B cell (primary cell): ENCODE measurements at regions not wholly inside any gene's neighbourhood (a gene's known extent, or its start where the extent isn't known, plus 50 kb on each side); places are given as distances from the start of the nearest gene placed in this dataset.

ENCODE experiments used
- ATAC-seq: fragments of 200-7000 bp; cut with Tn5 transposase; one replicate; pipeline ENCODE4 v1.10.0; 2021; ENCODE audit warnings: low read depth, mild to moderate bottlenecking, moderate number of reproducible peaks, moderate library complexity
- CTCF ChIA-PET: fragments of 350-600 bp; sonication (Branson Sonifier 250); formaldehyde crosslinking; loops from one replicate; lab custom pipeline; 2021; ENCODE audit warnings: antibody characterized with exemption, inconsistent platforms; lab: Charles Lee
- POLR2A ChIA-PET: fragments of 350-600 bp; sonication (Branson Sonifier 250); formaldehyde crosslinking; loops from one replicate; lab custom pipeline; 2021; ENCODE audit warnings: antibody characterized with exemption; lab: Charles Lee
- DNase-seq: peaks from one replicate; pipeline ENCODE4 v3.0.0; 2013
- H2AFZ ChIP-seq: 2 replicates; pipeline ENCODE4 v1.6.1; 2012; ENCODE audit warnings: mild to moderate bottlenecking, low read depth, low read length; ENCODE audit not compliant: insufficient read depth, poor library complexity, severe bottlenecking
- H3K27ac ChIP-seq, 2 donors: 1 replicate in 1 of 2; 2 replicates in 1 of 2; pipeline ENCODE4 v1.5.1; 2012 to 2013; ENCODE audit warnings: low read length in 2 of 2, mild to moderate bottlenecking in 2 of 2, moderate library complexity in 1 of 2
- H3K27me3 ChIP-seq, 4 experiments: fragments of 200-600 bp in 1 of 4; sonication (generic) in 1 of 4; replicated peaks in 1 of 4; 1 replicate in 2 of 4; 2 replicates in 2 of 4; pipeline versions ENCODE4 v1.6.1 to v1.7.0; 2013 to 2016; ENCODE audit warnings: low read length in 3 of 4, mild to moderate bottlenecking in 2 of 4, mixed read lengths in 1 of 4, moderate library complexity in 1 of 4; ENCODE audit not compliant: insufficient read depth in 4 of 4, control insufficient read depth in 3 of 4; ENCODE audit errors: control extremely low read depth in 1 of 4
- H3K36me3 ChIP-seq, 2 experiments: replicated peaks in 1 of 2; 1 replicate in 1 of 2; 2 replicates in 1 of 2; pipeline versions ENCODE4 v1.6.1 to v1.7.1; 2013; ENCODE audit warnings: low read length in 1 of 2; ENCODE audit not compliant: insufficient read depth in 2 of 2, control insufficient read depth in 1 of 2; ENCODE audit errors: control extremely low read depth in 1 of 2, extremely low read depth in 1 of 2
- H3K4me1 ChIP-seq, 2 donors: fragments of 200-600 bp in 1 of 2; sonication (generic) in 1 of 2; 1 replicate in 1 of 2; 2 replicates in 1 of 2; pipeline versions ENCODE4 v1.5.1 to v1.6.1; 2013 to 2017; ENCODE audit warnings: low read length in 2 of 2; ENCODE audit not compliant: control insufficient read depth in 2 of 2, insufficient read depth in 2 of 2
- H3K4me2 ChIP-seq: replicated peaks from 2 replicates; pipeline ENCODE3; 2012; ENCODE audit warnings: mild to moderate bottlenecking, low read depth, low read length; ENCODE audit not compliant: poor library complexity, severe bottlenecking
- H3K4me3 ChIP-seq, 5 experiments: fragments of 200-600 bp in 1 of 5; sonication (generic) in 1 of 5; 1 replicate in 3 of 5; 2 replicates in 2 of 5; pipeline versions ENCODE4 v1.5.1 to v1.7.0; 2011 to 2016; ENCODE audit warnings: low read length in 4 of 5, mild to moderate bottlenecking in 4 of 5, low read depth in 2 of 5, control low read depth in 1 of 5, moderate library complexity in 1 of 5; ENCODE audit not compliant: insufficient read depth in 1 of 5; ENCODE audit errors: control extremely low read depth in 1 of 5, extremely low read depth in 1 of 5
- H3K79me2 ChIP-seq: fragments of 200-600 bp; sonication (generic); one replicate; pipeline ENCODE4 v1.6.0; 2016; ENCODE audit warnings: low read length; ENCODE audit not compliant: control insufficient read depth, insufficient read depth
- H3K9ac ChIP-seq: fragments of 200-600 bp; sonication (generic); 2 replicates; pipeline ENCODE4 v1.6.1; 2017; ENCODE audit warnings: mild to moderate bottlenecking, low read length, moderate library complexity
- H3K9me3 ChIP-seq, 3 donors: one replicate each; pipeline versions ENCODE4 v1.6.1 to v1.7.1; 2013; ENCODE audit warnings: low read length in 2 of 3; ENCODE audit not compliant: control insufficient read depth in 2 of 3, insufficient read depth in 1 of 3; ENCODE audit errors: control extremely low read depth in 1 of 3
- H4K20me1 ChIP-seq: 2 replicates; pipeline ENCODE4 v1.6.0; 2012; ENCODE audit warnings: mild to moderate bottlenecking, low read length; ENCODE audit not compliant: insufficient read depth, control insufficient read depth, poor library complexity, severe bottlenecking
- H3K27ac Mint-ChIP-seq: one replicate; pipeline ENCODE4 v1.8.0; 2021; ENCODE audit warnings: mixed read lengths
- H3K27me3 Mint-ChIP-seq: one replicate; pipeline ENCODE4 v1.8.0; 2021; ENCODE audit warnings: mixed read lengths
- H3K4me1 Mint-ChIP-seq: one replicate; pipeline ENCODE4 v1.8.0; 2021; ENCODE audit warnings: mixed read lengths
- H3K4me3 Mint-ChIP-seq: one replicate; pipeline ENCODE4 v1.8.0; 2021; ENCODE audit warnings: mixed read lengths
- H3K9me3 Mint-ChIP-seq: one replicate; pipeline ENCODE4 v1.8.0; 2022; ENCODE audit warnings: mixed read lengths; ENCODE audit not compliant: insufficient read depth
- EZH2 ChIP-seq: IDR thresholded peaks from 2 replicates; pipeline ENCODE4 v1.6.1; 2012; ENCODE audit warnings: borderline replicate concordance, low read depth, mild to moderate bottlenecking, moderate library complexity, low read length; ENCODE audit not compliant: insufficient read depth, poor library complexity, severe bottlenecking
- WGBS: methylation state at CpG from one replicate; pipeline ENCODE4 v1.1.5; 2013; ENCODE audit warnings: missing lambda C conversion rate; ENCODE audit not compliant: insufficient coverage; 5-methylcytosine and 5-hydroxymethylcytosine counted together
- intact Hi-C: fragments of 100-400 bp; cut with micrococcal nuclease; formaldehyde crosslinking; loops from one replicate; pipeline ENCODE4 v1.10.0; 2022
- TF ChIP-seq, protein P1 (sequence below): fragments of 200-600 bp; IDR thresholded peaks from one replicate; pipeline ENCODE4 v1.8.0; 2022; ENCODE audit warnings: antibody characterized with exemption, mild to moderate bottlenecking

DNA sequence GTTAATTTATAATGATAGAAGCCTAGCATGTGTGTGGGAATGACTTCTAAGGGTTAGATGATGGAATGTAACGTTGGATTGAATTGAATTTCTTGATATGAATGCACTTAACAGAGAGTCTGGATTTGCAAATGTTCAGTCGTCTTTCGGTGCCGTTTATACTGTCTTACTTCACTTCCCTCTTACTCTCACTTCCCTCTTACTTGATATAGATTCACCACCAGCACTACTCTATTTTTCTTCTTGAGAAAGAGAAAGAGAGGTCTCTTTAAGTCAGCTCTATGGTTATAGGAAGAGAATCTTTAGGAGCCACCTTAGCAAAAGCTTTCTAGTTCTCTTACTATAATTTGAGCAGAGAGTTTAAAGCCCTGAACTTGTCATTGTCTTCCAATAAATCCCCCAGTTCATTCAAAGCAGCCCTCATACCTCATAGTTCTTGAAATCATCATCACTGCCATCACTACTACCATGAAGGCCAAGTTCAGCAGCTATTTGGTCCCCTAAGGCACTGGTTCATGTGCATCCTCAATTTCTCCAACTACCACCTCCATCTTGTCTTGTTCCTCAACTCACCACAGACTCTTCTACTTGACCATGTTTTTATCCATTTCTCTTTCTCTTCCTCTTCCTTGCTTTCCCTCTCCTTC lies 501.7 kb upstream of the TCF4 start:
- H3K36me3 ChIP-seq: no peaks in the 10 kb centered on the region
- peaks cover 19% of the 10 kb centered on the region for H3K4me1 Mint-ChIP-seq
- H2AFZ ChIP-seq: peak overlapping the region; percentile 63
- no peaks in the 10 kb centered on the region for H3K79me2 ChIP-seq
- CTCF ChIA-PET: no interaction called here
- WGBS: 14% methylated on average over 1 of the region's 4 CpGs
- H3K27me3 Mint-ChIP-seq: no peaks in the 10 kb centered on the region
- H3K4me1 ChIP-seq: peaks cover 19 to 24% of the 10 kb centered on the region in 2 donors
- H3K27ac Mint-ChIP-seq: peak overlapping the region; percentile 79
- peak overlapping the region; percentile 21 to 77 for H3K27ac ChIP-seq
- H3K4me2 ChIP-seq: peak overlapping the region; percentile 64
- H3K4me3 ChIP-seq: no peak overlapping the region
- no peaks in the 10 kb centered on the region for H3K27me3 ChIP-seq
- TF ChIP-seq, protein P1, sequence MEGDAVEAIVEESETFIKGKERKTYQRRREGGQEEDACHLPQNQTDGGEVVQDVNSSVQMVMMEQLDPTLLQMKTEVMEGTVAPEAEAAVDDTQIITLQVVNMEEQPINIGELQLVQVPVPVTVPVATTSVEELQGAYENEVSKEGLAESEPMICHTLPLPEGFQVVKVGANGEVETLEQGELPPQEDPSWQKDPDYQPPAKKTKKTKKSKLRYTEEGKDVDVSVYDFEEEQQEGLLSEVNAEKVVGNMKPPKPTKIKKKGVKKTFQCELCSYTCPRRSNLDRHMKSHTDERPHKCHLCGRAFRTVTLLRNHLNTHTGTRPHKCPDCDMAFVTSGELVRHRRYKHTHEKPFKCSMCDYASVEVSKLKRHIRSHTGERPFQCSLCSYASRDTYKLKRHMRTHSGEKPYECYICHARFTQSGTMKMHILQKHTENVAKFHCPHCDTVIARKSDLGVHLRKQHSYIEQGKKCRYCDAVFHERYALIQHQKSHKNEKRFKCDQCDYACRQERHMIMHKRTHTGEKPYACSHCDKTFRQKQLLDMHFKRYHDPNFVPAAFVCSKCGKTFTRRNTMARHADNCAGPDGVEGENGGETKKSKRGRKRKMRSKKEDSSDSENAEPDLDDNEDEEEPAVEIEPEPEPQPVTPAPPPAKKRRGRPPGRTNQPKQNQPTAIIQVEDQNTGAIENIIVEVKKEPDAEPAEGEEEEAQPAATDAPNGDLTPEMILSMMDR: no peak
- no peak for TF ChIP-seq EZH2
- no peaks in the 10 kb centered on the region for H4K20me1 ChIP-seq
- intact Hi-C loops: no loop called here
- no peaks in the 10 kb centered on the region for H3K9me3 ChIP-seq
- H3K9me3 Mint-ChIP-seq: no peaks in the 10 kb centered on the region
- ATAC-seq (peak; percentile 84), DNase-seq (peak; percentile 66)
- H3K4me3 Mint-ChIP-seq: peak overlapping the region; percentile 47
- POLR2A ChIA-PET: no interaction called here
- no peak overlapping the region for H3K9ac ChIP-seq

- no peaks in the 10 kb centered on the region for H3K79me2 ChIP-seq
- Mint-ChIP-seq H3K4me3 (no peak overlapping the region), H3K27me3 (no peaks in the 10 kb centered on the region), H3K4me1 (peaks cover 19% of the 10 kb centered on the region), H3K9me3 (no peaks in the 10 kb centered on the region), H3K27ac (no peak overlapping the region)
- ChIA-PET POLR2A (no interaction called here), CTCF (no interaction called here)
- intact Hi-C loops: no loop called here
- H3K4me1 ChIP-seq: peaks cover 19 to 24% of the 10 kb centered on the region in 2 donors
- no peaks in the 10 kb centered on the region for H3K9me3 ChIP-seq
- no peak overlapping the region for H3K9ac ChIP-seq
- no peak overlapping the region for H2AFZ ChIP-seq
- H3K4me2 ChIP-seq: no peak overlapping the region
- 98% methylated on average over 5 of the region's 7 CpGs for WGBS
- no peak overlapping the region for H3K27ac ChIP-seq
- H3K4me3 ChIP-seq: no peak overlapping the region
- DNase-seq (no peak), ATAC-seq (no peak)
- TF ChIP-seq, protein P1: no peak
- no peak for TF ChIP-seq EZH2
- no peaks in the 10 kb centered on the region for H4K20me1 ChIP-seq
- no peaks in the 10 kb centered on the region for H3K27me3 ChIP-seq
- no peaks in the 10 kb centered on the region for H3K36me3 ChIP-seq
These were observed 498.8 kb upstream of the TCF4 start for GRCh38 chr18:56086786-56087185.
